Activated CD8-positive, alpha-beta memory T cell treated with anti-CD3 and anti-CD28 coated beads, Interleukin-2, amount 10 ng/mL, durations not matched to agents 7 days and 5 days (primary cell): ENCODE measurements at regions not wholly inside any gene's neighbourhood (a gene's known extent, or its start where the extent isn't known, plus 50 kb on each side); places are given as distances from the start of the nearest gene placed in this dataset.

ENCODE experiments used
- ATAC-seq: fragments of 150-1000 bp; cut with Tn5 transposase; one replicate; pipeline ENCODE4 v1.10.0; 2021; ENCODE audit warnings: moderate library complexity
- CTCF ChIA-PET: fragments of 350-600 bp; sonication (Branson Sonifier 250); formaldehyde crosslinking; loops from one replicate; lab custom pipeline; 2021; ENCODE audit warnings: antibody characterized with exemption; lab: Charles Lee
- DNase-seq: peaks from one replicate; pipeline ENCODE4 v3.0.0-alpha.2; 2020
- H3K27ac Mint-ChIP-seq: one replicate; pipeline ENCODE4 v1.8.0; 2021; ENCODE audit warnings: mild to moderate bottlenecking, mixed read lengths
- H3K27me3 Mint-ChIP-seq: one replicate; pipeline ENCODE4 v1.8.0; 2021; ENCODE audit warnings: mixed read lengths
- H3K36me3 Mint-ChIP-seq: one replicate; pipeline ENCODE4 v1.8.0; 2021; ENCODE audit warnings: mild to moderate bottlenecking, mixed read lengths
- H3K4me1 Mint-ChIP-seq: one replicate; pipeline ENCODE4 v1.8.0; 2021; ENCODE audit warnings: mixed read lengths
- H3K4me3 Mint-ChIP-seq: one replicate; pipeline ENCODE4 v1.8.0; 2021; ENCODE audit warnings: mild to moderate bottlenecking, moderate library complexity, mixed read lengths
- H3K9me3 Mint-ChIP-seq: one replicate; pipeline ENCODE4 v1.8.0; 2022; ENCODE audit warnings: low read depth, mixed read lengths

DNA sequence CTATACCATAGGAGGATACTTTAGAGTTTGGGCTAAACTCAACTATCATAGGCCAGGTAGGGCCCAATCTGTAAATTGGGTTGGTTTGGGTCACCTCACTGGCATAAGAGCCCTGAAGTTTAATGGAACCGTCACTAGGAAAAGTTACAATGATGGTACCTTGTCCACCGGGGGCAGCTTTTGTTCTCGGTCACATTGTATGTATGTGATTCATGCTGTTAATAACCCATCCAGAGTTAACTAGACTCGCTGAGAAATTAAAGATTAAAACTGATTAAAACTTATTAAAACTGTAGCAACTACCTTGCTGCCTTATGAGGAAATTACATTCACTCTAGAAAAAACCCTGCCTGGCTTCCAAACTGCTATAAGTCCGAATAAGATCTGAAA lies 145.0 kb upstream of the TMCO5A start:
- Mint-ChIP-seq H3K27me3 (no peaks in the 10 kb centered on the region), H3K4me1 (no peaks in the 10 kb centered on the region), H3K9me3 (no peaks in the 10 kb centered on the region), H3K4me3 (no peak overlapping the region), H3K27ac (no peak overlapping the region), H3K36me3 (no peaks in the 10 kb centered on the region)
- no peak for ATAC-seq
- no peak for DNase-seq
- CTCF ChIA-PET = no interaction called here

DNA sequence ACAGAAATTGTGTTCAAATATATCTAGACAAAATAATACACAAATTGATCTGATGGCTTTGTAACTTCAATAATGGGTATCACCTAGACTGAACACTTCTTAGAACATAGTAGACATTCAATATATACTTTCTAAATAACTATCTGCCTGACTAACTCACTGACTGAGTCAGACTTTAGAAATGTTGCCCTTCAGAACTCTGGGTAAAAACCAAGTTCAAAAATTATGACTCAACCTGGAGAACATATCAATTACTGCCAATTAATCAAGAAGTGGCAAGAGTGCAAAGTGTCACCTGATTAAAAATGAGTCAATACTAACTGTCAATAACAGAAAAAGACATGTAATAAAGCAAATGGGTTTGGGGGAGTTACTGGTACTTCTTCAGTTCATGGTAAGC lies 144.6 kb upstream of the TMCO5A start:
- ATAC-seq (no peak), DNase-seq (no peak)
- Mint-ChIP-seq H3K27me3 (no peaks in the 10 kb centered on the region), H3K27ac (no peak overlapping the region), H3K9me3 (no peaks in the 10 kb centered on the region), H3K4me1 (no peaks in the 10 kb centered on the region), H3K4me3 (no peak overlapping the region), H3K36me3 (no peaks in the 10 kb centered on the region)
- CTCF ChIA-PET = no interaction called here

DNA sequence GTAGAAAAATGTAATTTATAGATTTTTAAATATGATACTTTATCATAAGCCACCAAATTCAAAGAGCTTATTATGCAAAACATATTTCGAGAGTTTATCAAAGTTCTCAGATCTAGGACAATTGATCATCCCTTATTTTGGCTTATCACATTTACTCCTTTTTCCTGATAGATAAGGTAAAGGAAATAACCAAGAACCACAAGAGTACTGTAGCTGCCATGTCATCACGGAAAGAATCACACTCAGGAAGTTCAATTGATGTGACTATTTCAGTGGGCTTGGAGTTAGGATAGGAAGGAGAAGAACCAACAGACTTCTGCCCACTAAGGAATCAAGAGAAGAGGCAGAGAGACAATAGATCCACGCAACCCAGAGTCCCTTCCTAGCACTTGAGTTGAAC lies 142.7 kb upstream of the TMCO5A start:
- ATAC-seq (no peak), DNase-seq (no peak)
- Mint-ChIP-seq H3K4me3 (no peak overlapping the region), H3K9me3 (no peaks in the 10 kb centered on the region), H3K27ac (no peak overlapping the region), H3K4me1 (no peaks in the 10 kb centered on the region), H3K27me3 (peaks cover 2% of the 10 kb centered on the region), H3K36me3 (no peaks in the 10 kb centered on the region)
- CTCF ChIA-PET = no interaction called here

DNA sequence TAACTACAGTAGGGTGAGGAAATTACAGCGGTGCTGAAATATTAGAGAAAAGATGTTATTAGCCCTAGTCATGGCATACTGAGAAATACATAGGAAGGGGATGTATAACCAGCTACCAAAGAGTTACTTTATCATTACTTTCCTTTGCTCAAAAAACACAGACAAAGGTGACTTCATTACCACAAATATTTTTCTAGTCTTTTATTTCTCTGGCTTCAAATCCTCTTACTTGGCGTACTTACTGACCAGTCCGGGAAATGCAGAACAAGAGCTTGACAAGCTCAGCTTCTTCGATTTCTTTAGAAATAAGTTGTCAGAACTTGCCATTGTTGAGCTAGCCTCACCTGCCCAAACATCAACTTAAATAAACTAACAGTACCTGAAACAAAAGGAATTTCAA lies 142.1 kb upstream of the TMCO5A start:
- peaks cover 2% of the 10 kb centered on the region for H3K27me3 Mint-ChIP-seq
- no peaks in the 10 kb centered on the region for H3K4me1 Mint-ChIP-seq
- no peak overlapping the region for H3K27ac Mint-ChIP-seq
- no peaks in the 10 kb centered on the region for H3K9me3 Mint-ChIP-seq
- ATAC-seq (no peak), DNase-seq (no peak)
- H3K4me3 Mint-ChIP-seq = no peak overlapping the region
- no peaks in the 10 kb centered on the region for H3K36me3 Mint-ChIP-seq
- CTCF ChIA-PET = no interaction called here

DNA sequence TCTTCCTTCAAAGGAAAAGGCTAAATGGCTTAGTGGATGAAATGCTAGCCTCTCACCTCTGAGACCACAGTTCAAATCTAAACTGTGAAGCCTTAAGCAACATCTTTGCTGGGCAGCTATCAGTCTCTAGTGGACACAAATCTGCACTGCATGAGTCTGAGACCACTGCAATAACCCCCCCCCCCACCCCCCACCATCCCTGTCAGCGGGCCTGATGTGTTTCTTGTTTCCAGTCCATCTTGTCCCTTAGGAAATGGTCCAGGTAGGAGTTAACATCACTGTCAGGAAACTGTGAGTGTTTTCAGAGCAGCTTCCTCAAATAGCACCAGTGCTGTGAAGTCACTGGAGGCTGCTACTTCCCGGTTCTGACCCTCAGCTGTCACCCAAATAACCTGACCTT lies 140.6 kb upstream of the TMCO5A start:
- Mint-ChIP-seq H3K27me3 (peaks cover 2% of the 10 kb centered on the region), H3K9me3 (no peaks in the 10 kb centered on the region), H3K27ac (no peak overlapping the region), H3K4me3 (no peak overlapping the region), H3K36me3 (no peaks in the 10 kb centered on the region), H3K4me1 (no peaks in the 10 kb centered on the region)
- ATAC-seq (no peak), DNase-seq (no peak)
- CTCF ChIA-PET = no interaction called here

DNA sequence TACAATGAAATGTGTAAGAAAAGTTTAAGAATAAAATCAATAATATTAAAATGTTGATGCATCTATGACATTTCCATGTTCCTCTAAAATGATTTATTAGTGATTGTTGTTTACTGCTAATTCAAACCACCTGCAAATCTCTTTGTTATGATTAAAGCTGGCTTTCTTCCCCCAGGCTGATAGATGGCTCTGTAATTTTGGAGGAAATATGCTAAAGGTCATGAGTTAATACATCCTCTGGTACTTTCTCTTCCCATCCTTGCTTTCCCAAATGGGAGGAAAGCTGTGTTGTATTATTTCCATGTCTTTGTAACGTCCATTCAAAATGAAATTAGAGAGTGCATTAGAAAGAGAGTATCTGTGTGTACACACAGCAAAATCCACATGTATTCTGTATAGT lies 139.5 kb upstream of the TMCO5A start:
- H3K4me1 Mint-ChIP-seq = no peaks in the 10 kb centered on the region
- no peak overlapping the region for H3K27ac Mint-ChIP-seq
- no peak for ATAC-seq
- H3K27me3 Mint-ChIP-seq = peaks cover 2% of the 10 kb centered on the region
- DNase-seq = no peak
- no peak overlapping the region for H3K4me3 Mint-ChIP-seq
- H3K9me3 Mint-ChIP-seq = no peaks in the 10 kb centered on the region
- no peaks in the 10 kb centered on the region for H3K36me3 Mint-ChIP-seq
- CTCF ChIA-PET = interaction anchor here (0.6 kb wide), 1 partner anchor 897 kb away, joined by 3 read pairs; no protein-coding TSS in a partner anchor

DNA sequence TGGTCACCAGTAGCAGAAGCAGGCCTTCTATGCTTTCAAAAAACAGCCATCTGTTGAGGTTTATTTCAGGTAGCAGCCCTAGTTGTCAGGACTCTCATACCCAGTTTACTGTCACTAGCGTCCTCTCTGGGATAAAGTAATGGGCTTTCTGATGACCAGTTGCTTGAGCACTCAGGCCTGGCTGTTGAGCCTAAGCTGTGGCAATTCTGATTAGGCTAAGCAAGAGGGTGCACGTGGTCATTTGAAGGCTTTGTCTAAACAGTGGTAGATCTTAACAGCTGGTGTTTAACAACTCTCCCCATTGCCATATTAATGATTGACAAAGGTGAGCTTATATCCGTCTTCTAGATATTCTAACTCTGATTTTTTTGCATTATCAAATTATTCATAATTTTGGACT lies 132.9 kb upstream of the TMCO5A start:
- DNase-seq (no peak), ATAC-seq (no peak)
- Mint-ChIP-seq H3K36me3 (no peaks in the 10 kb centered on the region), H3K27me3 (peaks cover 2% of the 10 kb centered on the region), H3K27ac (no peak overlapping the region), H3K4me3 (no peak overlapping the region), H3K9me3 (no peaks in the 10 kb centered on the region), H3K4me1 (no peaks in the 10 kb centered on the region)
- CTCF ChIA-PET = no interaction called here

DNA sequence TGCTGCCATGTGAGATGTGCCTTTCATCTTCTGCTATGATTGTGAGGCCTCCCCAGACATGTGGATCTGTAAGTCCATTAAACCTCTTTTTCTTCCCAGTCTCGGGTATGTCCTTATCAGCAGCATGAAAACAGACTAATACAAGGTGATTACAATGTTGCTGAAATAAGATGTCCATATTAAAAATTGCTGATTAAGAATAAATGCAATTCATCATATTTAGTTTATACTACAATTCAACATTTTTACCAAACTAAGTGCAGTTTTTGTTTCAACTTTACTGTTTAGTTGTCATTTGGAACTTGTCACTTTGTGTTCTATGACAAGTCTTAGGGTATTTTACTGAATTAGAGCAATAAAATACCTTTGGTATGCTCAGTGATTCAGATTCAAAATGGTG lies 127.6 kb upstream of the TMCO5A start:
- Mint-ChIP-seq H3K9me3 (peaks cover 2% of the 10 kb centered on the region), H3K27me3 (peaks cover 2% of the 10 kb centered on the region), H3K27ac (no peak overlapping the region), H3K4me3 (no peak overlapping the region), H3K4me1 (no peaks in the 10 kb centered on the region), H3K36me3 (no peaks in the 10 kb centered on the region)
- ATAC-seq = no peak
- DNase-seq = no peak
- CTCF ChIA-PET = no interaction called here

DNA sequence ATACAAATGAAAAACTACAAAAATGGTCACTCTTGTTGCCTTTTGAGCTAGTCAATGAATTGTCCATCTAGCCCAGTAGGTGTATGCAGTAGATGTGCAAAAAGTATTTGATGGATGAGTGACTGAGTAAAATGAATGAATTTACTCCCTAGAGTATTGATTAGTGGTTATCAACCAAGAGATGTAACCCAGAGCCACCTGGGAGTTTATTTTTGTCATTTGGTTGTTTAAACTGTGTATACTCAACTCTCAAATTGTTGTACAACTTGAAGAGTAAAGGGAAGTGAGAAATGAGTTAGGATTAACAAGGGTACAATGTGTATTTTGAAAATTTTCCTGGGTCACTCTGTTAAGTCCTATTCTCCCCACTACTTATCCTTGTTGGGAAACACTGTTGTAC lies 124.1 kb upstream of the TMCO5A start:
- Mint-ChIP-seq H3K27ac (no peak overlapping the region), H3K4me3 (no peak overlapping the region), H3K36me3 (no peaks in the 10 kb centered on the region), H3K9me3 (peaks cover 2% of the 10 kb centered on the region), H3K4me1 (no peaks in the 10 kb centered on the region), H3K27me3 (no peaks in the 10 kb centered on the region)
- ATAC-seq (no peak), DNase-seq (no peak)
- CTCF ChIA-PET = no interaction called here

DNA sequence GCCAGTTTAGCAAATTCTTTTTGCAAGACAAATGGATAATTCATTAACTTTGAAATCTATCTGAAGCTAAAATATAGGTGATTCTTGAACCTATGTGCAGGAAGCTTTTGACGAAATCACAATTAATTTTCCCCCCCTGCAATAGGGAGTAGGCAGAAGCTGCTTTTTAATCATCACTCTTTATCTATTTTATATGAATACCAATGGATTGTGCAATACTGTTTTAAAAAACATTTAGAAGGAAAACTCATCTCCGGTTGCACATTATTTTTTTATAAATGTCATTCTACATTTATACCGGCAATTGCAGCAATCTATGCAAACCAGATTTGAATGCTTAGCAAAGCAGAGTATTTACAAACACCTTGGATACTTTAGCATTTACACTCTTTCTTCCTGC lies 121.1 kb upstream of the TMCO5A start:
- Mint-ChIP-seq H3K4me1 (no peaks in the 10 kb centered on the region), H3K27me3 (no peaks in the 10 kb centered on the region), H3K4me3 (no peak overlapping the region), H3K36me3 (no peaks in the 10 kb centered on the region), H3K27ac (no peak overlapping the region), H3K9me3 (peaks cover 2% of the 10 kb centered on the region)
- no peak for ATAC-seq
- CTCF ChIA-PET = no interaction called here
- no peak for DNase-seq

DNA sequence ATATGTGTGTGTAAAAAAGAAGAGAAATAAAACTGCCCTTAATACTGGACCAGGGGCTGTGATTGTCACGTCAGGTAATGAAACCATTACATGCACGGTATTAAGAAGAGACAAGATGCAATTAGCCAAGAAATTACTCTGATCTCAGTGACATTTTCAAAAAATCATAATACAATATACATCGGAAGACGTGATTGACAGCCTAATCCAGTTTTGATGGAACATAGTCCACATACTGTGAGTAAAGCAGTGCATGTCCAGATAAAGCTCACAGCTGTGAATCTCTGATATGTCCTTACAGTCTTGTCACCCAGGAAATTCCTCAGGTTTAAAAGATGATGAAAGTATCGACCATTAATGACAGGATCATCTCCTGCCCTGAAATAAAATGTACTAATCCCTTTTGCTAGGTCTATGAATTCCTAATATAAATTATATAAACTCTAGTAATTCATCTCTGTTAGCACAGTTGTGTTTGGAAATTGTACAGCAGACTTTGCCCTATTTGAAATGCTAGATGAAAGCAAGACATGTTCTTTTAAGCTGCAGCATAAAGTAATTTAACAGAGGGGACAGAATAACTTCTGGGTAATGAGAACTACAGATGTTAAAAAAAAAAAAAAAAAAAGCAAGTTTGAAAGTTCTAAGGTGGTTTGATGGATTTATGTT lies 119.5 kb upstream of the TMCO5A start:
- no peaks in the 10 kb centered on the region for H3K4me1 Mint-ChIP-seq
- no peak for DNase-seq
- H3K36me3 Mint-ChIP-seq = no peaks in the 10 kb centered on the region

DNA sequence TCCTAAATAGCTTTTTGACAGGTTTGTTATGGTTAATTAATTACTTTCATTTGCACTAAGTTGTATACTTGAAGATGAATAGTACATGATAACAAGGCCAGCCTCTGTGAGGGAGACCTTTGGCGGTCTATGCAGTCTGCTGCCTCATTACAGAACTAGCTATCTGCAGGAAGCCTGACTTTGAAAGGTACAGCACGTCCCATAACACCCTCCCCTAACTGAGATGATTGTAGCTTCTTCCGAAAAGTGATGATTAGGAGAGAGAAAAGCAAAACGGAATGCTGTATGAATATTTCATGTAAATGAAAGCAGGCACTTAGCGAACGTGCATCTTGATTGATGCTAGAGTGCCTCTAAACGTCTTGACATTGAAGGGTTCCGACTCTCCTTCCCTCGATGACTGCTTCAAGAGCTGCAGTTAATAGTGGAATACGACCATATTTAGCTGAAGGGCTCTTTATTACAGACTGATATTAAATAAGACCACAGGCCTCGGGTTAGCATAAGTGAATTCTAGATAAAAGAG lies 116.2 kb upstream of the TMCO5A start:
- no peaks in the 10 kb centered on the region for H3K36me3 Mint-ChIP-seq
- no peak for ATAC-seq

More for the DNA sequence above, 119.5 kb upstream of the TMCO5A start:
- Mint-ChIP-seq H3K4me3 (no peak overlapping the region), H3K9me3 (no peaks in the 10 kb centered on the region), H3K27ac (no peak overlapping the region), H3K27me3 (no peaks in the 10 kb centered on the region)
- ATAC-seq = no peak
- CTCF ChIA-PET = no interaction called here

DNA sequence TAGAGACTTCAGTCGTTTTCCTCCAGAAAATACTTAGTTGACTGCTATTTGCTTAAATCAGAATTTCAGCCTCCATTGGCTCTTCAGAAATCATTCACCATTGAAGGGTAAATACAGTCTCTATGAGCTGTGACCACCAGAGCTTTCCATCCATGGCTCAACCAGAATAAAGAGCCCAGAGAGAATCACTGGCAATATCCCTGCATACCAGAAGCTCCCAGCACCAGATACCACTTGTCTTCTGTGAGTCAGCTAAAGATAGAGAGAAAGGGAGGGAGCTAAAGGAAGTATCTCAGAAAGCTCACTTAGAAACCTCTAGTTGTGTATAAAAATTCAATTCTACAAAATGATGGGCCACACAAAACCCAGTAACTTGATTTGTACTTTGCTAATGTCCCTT lies 115.2 kb upstream of the TMCO5A start:
- no peak overlapping the region for H3K4me3 Mint-ChIP-seq
- CTCF ChIA-PET = no interaction called here

More for the DNA sequence above, 116.2 kb upstream of the TMCO5A start:
- Mint-ChIP-seq H3K27ac (no peak overlapping the region), H3K4me1 (no peaks in the 10 kb centered on the region), H3K9me3 (no peaks in the 10 kb centered on the region), H3K4me3 (no peak overlapping the region), H3K27me3 (no peaks in the 10 kb centered on the region)
- CTCF ChIA-PET = no interaction called here
- DNase-seq = no peak

DNA sequence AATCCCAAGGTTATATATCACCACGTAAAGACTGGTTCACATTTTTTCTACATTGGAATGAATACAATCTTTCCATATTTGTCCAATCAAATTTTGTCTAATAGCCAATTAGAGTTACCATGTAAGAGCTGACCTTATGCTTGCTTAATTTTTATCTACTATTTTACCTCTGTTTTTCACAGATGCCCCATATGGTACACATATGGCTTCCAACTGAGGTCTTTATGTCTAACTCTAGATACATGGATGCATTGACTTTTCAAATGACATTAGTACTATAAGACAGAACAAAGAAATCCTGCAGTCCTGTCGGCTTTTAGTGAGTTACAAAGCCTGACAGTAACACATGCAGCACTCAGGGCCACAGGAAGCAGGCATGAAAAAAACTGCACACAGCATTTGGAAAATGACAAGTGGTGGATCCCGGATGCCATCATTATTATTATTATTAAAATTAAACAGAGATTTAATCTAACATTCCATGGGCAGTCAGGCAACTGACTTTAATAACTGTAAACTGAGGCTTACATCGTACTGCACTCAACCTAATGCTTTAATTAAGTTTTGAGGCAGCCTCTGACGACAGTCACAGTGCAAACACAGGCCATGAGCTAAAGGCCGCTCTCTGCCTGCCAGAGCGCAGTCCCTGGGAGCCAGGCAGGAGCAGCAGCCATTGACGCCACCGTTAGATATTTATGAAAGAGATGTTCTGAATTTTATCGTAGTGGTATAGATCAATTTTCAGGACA lies 113.9 kb upstream of the TMCO5A start:
- peaks cover 3% of the 10 kb centered on the region for H3K27me3 Mint-ChIP-seq
- no peak for ATAC-seq
- CTCF ChIA-PET = no interaction called here

More for the DNA sequence above, 115.2 kb upstream of the TMCO5A start:
- ATAC-seq = no peak
- no peak for DNase-seq
- Mint-ChIP-seq H3K9me3 (no peaks in the 10 kb centered on the region), H3K27me3 (no peaks in the 10 kb centered on the region), H3K4me1 (no peaks in the 10 kb centered on the region), H3K36me3 (no peaks in the 10 kb centered on the region), H3K27ac (no peak overlapping the region)

More for the DNA sequence above, 113.9 kb upstream of the TMCO5A start:
- DNase-seq = no peak
- Mint-ChIP-seq H3K4me3 (no peak overlapping the region), H3K9me3 (no peaks in the 10 kb centered on the region), H3K4me1 (no peaks in the 10 kb centered on the region), H3K36me3 (no peaks in the 10 kb centered on the region), H3K27ac (no peak overlapping the region)
